ENCODE measurements at regions not wholly inside any gene's neighbourhood (a gene's known extent, or its start where the extent isn't known, plus 50 kb on each side); places are given as distances from the start of the nearest gene placed in this dataset.

GRCh38 chr6:2481307-2481706 lies 235.9 kb upstream of the GMDS start:
- TF ChIP-seq CTCF (IDR thresholded peaks at IDR 0.05) (no peak), REST (IDR thresholded peaks at IDR 0.05; ENCODE audit: insufficient read depth in 1 of 2, low read depth in 2 of 2, low read length in 1 of 2) (no peak), TCF7L2 (IDR thresholded peaks at IDR 0.05; ENCODE audit: low read depth, low read length) (no peak), SIN3A (IDR thresholded peaks at IDR 0.05; ENCODE audit: borderline replicate concordance, insufficient read depth, low read depth, low read length) (no peak), POLR2AphosphoS5 (IDR thresholded peaks at IDR 0.05; ENCODE audit: low read depth, low read length) (no peak)

Measured in Panc1 (cell line).